OCI-LY7 (cell line): ENCODE measurements at regions not wholly inside any gene's neighbourhood (a gene's known extent, or its start where the extent isn't known, plus 50 kb on each side); places are given as distances from the start of the nearest gene placed in this dataset.

Source experiments
- BruUV-seq: library from RNA; stranded (reverse); fragments of 400-500 nt; replicated peaks from 2 replicates; lab custom pipeline; 2021; lab: Mats Ljungman, UMichigan
- CTCF ChIA-PET: fragments of 300-600 bp; sonication (Branson Sonifier 250); formaldehyde crosslinking; loops from one replicate; lab custom pipeline; 2022; ENCODE audit warnings: antibody characterized with exemption; ENCODE audit not compliant: unreplicated experiment; lab: Charles Lee
- POLR2A ChIA-PET: fragments of 300-600 bp; sonication (Branson Sonifier 250); formaldehyde crosslinking; loops from one replicate; lab custom pipeline; 2022; ENCODE audit warnings: antibody characterized with exemption; lab: Charles Lee
- DNase-seq: peaks from one replicate; pipeline ENCODE4 v3.0.0-alpha.2; 2015; ENCODE audit warnings: low spot score
- H2AFZ ChIP-seq: fragments of 200-600 bp; sonication (generic), shearing (Covaris generic); 2 replicates; pipeline ENCODE4 v1.6.1; 2014; ENCODE audit warnings: mild to moderate bottlenecking, antibody characterized with exemption, low read length, moderate library complexity
- H3K27ac ChIP-seq: fragments of 200-600 bp; sonication (generic); 2 replicates; pipeline ENCODE4 v1.5.1; 2014; ENCODE audit warnings: mixed run types, low read depth, mild to moderate bottlenecking, moderate library complexity, low read length, inconsistent platforms; ENCODE audit not compliant: poor library complexity, severe bottlenecking
- H3K36me3 ChIP-seq: fragments of 200-600 bp; sonication (generic); 2 replicates; pipeline ENCODE4 v1.6.1; 2014; ENCODE audit warnings: mild to moderate bottlenecking, antibody characterized with exemption, low read length, moderate library complexity, mixed read lengths; ENCODE audit not compliant: insufficient read depth
- H3K4me1 ChIP-seq: fragments of 200-600 bp; sonication (generic); 2 replicates; pipeline ENCODE4 v1.5.1; 2014; ENCODE audit warnings: mild to moderate bottlenecking, low read length; ENCODE audit not compliant: insufficient read depth, poor library complexity, severe bottlenecking
- H3K4me2 ChIP-seq: fragments of 200-600 bp; sonication (generic); 2 replicates; pipeline ENCODE4 v1.6.1; 2014; ENCODE audit warnings: mild to moderate bottlenecking, low read length
- H3K4me3 ChIP-seq: fragments of 200-600 bp; sonication (generic); 2 replicates; pipeline ENCODE4 v1.5.1; 2014; ENCODE audit warnings: mild to moderate bottlenecking, low read depth, low read length; ENCODE audit not compliant: poor library complexity, severe bottlenecking
- H3K79me2 ChIP-seq: fragments of 200-600 bp; sonication (generic); 2 replicates; pipeline ENCODE4 v1.6.1; 2016; ENCODE audit warnings: low read depth, mild to moderate bottlenecking, low read length, moderate library complexity, mixed read lengths; ENCODE audit not compliant: insufficient read depth
- H3K9me2 ChIP-seq: fragments of 200-600 bp; sonication (generic); 2 replicates; pipeline ENCODE4 v1.6.1; 2016; ENCODE audit warnings: mild to moderate bottlenecking, low read length, mixed read lengths; ENCODE audit not compliant: insufficient read depth
- H3K9me3 ChIP-seq: fragments of 200-600 bp; sonication (generic); 2 replicates; pipeline ENCODE4 v1.6.1; 2014; ENCODE audit warnings: mild to moderate bottlenecking, mixed run types, low read length, mixed read lengths
- H4K20me1 ChIP-seq: fragments of 200-600 bp; sonication (generic); 2 replicates; pipeline ENCODE4 v1.6.1; 2014; ENCODE audit warnings: mild to moderate bottlenecking, antibody characterized with exemption, low read length, moderate library complexity, mixed read lengths; ENCODE audit not compliant: insufficient read depth
- CTCF ChIP-seq: fragments of 200-600 bp; sonication (generic); conservative IDR thresholded peaks from 2 replicates; pipeline ENCODE4 v1.5.1; 2014; ENCODE audit warnings: mild to moderate bottlenecking, antibody characterized with exemption, low read length, moderate library complexity, mixed read lengths
- EZH2phosphoT487 ChIP-seq: fragments of 200-600 bp; sonication (generic); IDR thresholded peaks from 2 replicates; pipeline ENCODE4 v1.6.1; 2018; ENCODE audit warnings: low read depth, borderline replicate concordance, mild to moderate bottlenecking, mixed run types, antibody characterized with exemption, low read length, moderate library complexity, mixed read lengths
- intact Hi-C: fragments of 100-400 bp; cut with micrococcal nuclease; formaldehyde crosslinking; loops from one replicate; pipeline ENCODE4 v1.10.0; 2022; ENCODE audit not compliant: unreplicated experiment

GRCh38 chr2:8517850-8518498 is 163.9 kb upstream of the ID2 start:
- ChIA-PET POLR2A (interaction anchor here (1.3 to 12.8 kb wide), 5 partner anchors 11 to 206 kb away, joined by 3 to 107 read pairs (median 5); no protein-coding TSS in a partner anchor), CTCF (no interaction called here)
- H3K9me3 ChIP-seq, result peaks cover 14% of the 10 kb centered on the region; the same call in 1 of the 2 replicates
- no peak for TF ChIP-seq EZH2phosphoT487
- no TSS peak for BruUV-seq
- H3K36me3 ChIP-seq, result peaks cover 31% of the 10 kb centered on the region
- intact Hi-C loops, result no loop called here
- H3K27ac ChIP-seq, result peak overlapping the region; percentile 7
- no peak overlapping the region for H3K4me2 ChIP-seq
- no peak overlapping the region for H2AFZ ChIP-seq
- no peak overlapping the region for H3K4me3 ChIP-seq
- H3K79me2 ChIP-seq, result peaks cover 15% of the 10 kb centered on the region; the same call in 1 of the 2 replicates
- H4K20me1 ChIP-seq, result no peaks in the 10 kb centered on the region
- no peak for DNase-seq
- H3K4me1 ChIP-seq, result peaks cover 97% of the 10 kb centered on the region
- H3K9me2 ChIP-seq, result no peaks in the 10 kb centered on the region

GRCh38 chr2:8518979-8519668 is 162.7 kb upstream of the ID2 start:
- Histone ChIP-seq H3K4me2 (0 out of 2 replicates have a peak overlapping the region, but pooled peaks have one; percentile 16), H3K79me2 (peaks cover 15% of the 10 kb centered on the region; the same call in 1 of the 2 replicates), H4K20me1 (no peaks in the 10 kb centered on the region), H3K9me3 (peaks cover 4% of the 10 kb centered on the region; the same call in 1 of the 2 replicates), H3K27ac (peak overlapping the region; percentile 95), H3K4me1 (peaks cover 100% of the 10 kb centered on the region), H3K9me2 (no peaks in the 10 kb centered on the region), H3K4me3 (no peak overlapping the region), H3K36me3 (peaks cover 20% of the 10 kb centered on the region), H2AFZ (no peak overlapping the region)
- no peak for TF ChIP-seq EZH2phosphoT487
- ChIA-PET CTCF (interaction anchor here (0.5 to 1.3 kb wide), 2 partner anchors 47 to 108 kb away, joined by 5 to 6 read pairs; no protein-coding TSS in a partner anchor), POLR2A (interaction anchor here (0.7 to 12.8 kb wide), 11 partner anchors 10 to 207 kb away, joined by 3 to 107 read pairs (median 9); partner anchors contain the start of gene ID2)
- BruUV-seq, result no TSS peak
- intact Hi-C loops, result no loop called here
- DNase-seq, result no peak

GRCh38 chr2:8520791-8521344 is 161.0 kb upstream of the ID2 start:
- ChIA-PET POLR2A (interaction anchor here (0.7 to 12.8 kb wide), 19 partner anchors 9 to 286 kb away, joined by 3 to 107 read pairs (median 9); partner anchors contain the start of gene ID2), CTCF (interaction anchor here (0.6 to 2.9 kb wide), 7 partner anchors 15 to 1464 kb away, joined by 3 to 13 read pairs (median 3); partner anchors contain the start of gene ID2)
- BruUV-seq, result no TSS peak
- intact Hi-C loops, result loop anchor here (1.0 to 10.0 kb wide), 3 partner anchors 22 to 886 kb away; no protein-coding TSS in a partner anchor
- peaks cover 100% of the 10 kb centered on the region for H3K4me1 ChIP-seq
- H3K9me3 ChIP-seq, result no peaks in the 10 kb centered on the region
- H3K4me3 ChIP-seq, result peak overlapping the region; percentile 3
- H3K27ac ChIP-seq, result peak overlapping the region; percentile 95
- TF ChIP-seq EZH2phosphoT487 (no peak), CTCF (no peak)
- H2AFZ ChIP-seq, result no peak overlapping the region
- peak overlapping the region; percentile 78 for H3K4me2 ChIP-seq
- H3K36me3 ChIP-seq, result peaks cover 17% of the 10 kb centered on the region
- no peaks in the 10 kb centered on the region for H4K20me1 ChIP-seq
- peaks cover 15% of the 10 kb centered on the region; the same call in 1 of the 2 replicates for H3K79me2 ChIP-seq
- DNase-seq, result peak; percentile 63
- H3K9me2 ChIP-seq, result no peaks in the 10 kb centered on the region
